LHCN-M2 (cell line): ENCODE measurements at regions not wholly inside any gene's neighbourhood (a gene's known extent, or its start where the extent isn't known, plus 50 kb on each side); places are given as distances from the start of the nearest gene placed in this dataset.

Experiments used
- DNase-seq: peaks from one replicate; pipeline ENCODE4 v3.0.0-alpha.2; 2012; ENCODE audit warnings: low read depth

- DNase-seq, result no peak
These were observed 891.3 kb downstream of the SQOR start for GRCh38 chr15:46525984-46526725.

DNA sequence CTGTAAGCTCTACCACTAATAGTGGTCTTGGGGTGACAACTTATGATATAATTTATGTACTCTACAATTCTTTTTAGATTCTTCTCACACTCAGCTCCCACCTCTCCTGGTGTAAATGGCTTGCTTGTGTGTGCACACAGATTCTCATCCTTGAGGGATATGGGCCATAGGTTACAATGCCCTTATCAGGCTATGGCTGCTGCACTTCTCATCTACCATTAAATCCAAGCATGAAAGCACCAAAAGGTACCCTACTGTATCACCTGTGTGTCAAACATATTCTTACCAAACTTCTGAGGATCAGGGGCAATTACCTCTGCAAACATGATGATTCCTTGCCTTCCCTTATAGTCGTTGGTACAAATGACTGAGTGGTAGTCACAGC, 891.9 kb downstream of the SQOR start:
- DNase-seq, result no peak

DNA sequence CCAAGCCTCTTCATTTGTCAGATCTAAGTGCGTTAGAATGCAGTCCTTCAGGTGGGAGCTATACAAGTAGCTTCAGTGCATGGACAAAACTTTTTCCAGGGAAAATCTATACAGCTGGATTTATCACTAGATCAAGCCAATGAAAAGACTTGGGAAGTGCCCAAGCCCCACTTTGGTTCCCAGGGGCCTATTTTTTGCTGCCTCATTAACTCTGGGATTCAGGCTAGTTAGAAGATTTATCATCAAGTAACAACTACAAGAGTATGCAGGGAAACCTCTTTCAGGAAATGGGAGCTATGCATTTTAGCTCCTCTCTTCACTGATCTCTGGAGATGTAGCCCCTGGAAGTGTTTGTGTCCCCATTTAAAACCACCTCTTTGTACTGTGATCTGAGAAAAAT, 908.8 kb downstream of the SQOR start:
- DNase-seq, result no peak

GRCh38 chr15:46548989-46549388, 914.2 kb downstream of the SQOR start:
- DNase-seq, result no peak

- no peak for DNase-seq
These were observed 917.5 kb downstream of the SQOR start for GRCh38 chr15:46552316-46552715.

DNA sequence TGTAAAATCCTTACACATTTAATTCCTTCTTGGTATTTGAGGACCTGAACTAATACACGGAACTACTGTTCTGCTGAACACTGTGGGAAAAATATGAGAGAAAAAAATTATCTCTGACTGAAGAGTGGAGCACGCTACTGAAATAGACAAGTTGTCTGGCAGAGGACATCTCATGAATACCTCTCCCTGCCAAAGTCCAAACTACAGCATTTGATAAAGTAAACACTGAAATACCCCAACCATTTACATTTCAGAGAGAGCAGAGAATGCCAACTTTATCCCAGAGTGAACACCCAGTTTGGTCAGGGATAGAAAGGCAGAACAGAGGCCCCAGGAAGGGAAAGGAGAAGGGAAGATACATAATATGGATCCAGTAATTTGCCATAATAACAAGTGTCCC, 920.7 kb downstream of the SQOR start:
- DNase-seq, result no peak

DNA sequence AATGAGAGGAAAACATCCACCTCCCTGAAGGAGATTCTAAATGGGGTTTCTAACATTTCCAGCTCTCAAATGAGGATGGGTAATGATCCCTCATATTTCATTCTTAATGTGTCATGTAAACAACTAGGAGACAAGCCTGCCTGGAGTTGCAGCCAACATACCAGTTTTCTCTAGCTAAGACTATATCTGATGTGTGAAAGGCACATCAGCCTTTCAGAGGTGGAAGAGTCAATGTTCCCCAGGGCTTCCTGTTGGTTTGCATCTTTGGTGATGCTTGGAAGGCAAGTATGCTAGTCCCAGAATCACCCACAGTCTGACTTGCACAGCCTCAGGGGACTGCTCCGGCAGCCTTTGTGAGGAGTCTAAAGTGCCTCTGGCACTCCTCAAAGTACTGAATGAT, 921.2 kb downstream of the SQOR start:
- DNase-seq, result no peak

DNA sequence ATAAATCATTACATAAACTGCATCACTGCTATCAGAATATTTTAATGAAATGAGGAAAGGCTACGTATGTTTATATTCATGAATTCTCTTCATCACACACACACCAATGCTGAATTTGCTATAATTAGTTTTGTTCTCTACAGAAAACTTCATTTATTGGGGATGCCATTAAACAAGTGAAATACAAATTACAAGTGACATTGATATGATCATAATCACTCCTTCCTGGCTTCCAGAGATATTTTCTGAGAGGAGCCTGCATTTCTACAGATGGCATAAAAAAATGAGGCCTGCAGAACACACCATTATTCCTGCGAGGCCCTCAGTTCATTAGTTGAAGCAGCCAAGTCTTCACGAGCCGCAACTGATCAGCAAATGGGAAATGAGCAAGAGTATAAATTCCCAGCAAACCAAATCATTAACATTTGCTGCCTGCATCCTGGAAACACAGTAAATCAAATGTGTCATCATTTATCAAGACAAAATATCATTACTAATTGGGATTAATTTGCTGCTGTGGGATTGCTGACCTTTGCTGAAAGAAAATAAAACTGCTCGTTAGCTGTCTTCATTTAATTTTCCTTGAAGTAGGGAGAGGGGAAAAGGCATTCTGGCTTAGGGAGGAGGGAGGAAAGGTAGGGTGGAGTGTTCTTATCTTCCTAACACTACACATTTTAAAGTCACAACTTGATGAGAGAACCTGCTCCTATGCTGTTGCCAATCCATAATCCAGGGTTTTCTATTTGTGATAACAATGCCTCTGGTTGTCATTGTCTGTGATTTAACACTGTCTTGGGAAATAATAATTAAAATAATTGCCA, 921.9 kb downstream of the SQOR start:
- DNase-seq, result no peak

- DNase-seq, result no peak
These were observed 933.1 kb downstream of the SQOR start for GRCh38 chr15:46567968-46568367.

- no peak for DNase-seq
These were observed 935.0 kb downstream of the SQOR start for GRCh38 chr15:46569781-46570180.

DNA sequence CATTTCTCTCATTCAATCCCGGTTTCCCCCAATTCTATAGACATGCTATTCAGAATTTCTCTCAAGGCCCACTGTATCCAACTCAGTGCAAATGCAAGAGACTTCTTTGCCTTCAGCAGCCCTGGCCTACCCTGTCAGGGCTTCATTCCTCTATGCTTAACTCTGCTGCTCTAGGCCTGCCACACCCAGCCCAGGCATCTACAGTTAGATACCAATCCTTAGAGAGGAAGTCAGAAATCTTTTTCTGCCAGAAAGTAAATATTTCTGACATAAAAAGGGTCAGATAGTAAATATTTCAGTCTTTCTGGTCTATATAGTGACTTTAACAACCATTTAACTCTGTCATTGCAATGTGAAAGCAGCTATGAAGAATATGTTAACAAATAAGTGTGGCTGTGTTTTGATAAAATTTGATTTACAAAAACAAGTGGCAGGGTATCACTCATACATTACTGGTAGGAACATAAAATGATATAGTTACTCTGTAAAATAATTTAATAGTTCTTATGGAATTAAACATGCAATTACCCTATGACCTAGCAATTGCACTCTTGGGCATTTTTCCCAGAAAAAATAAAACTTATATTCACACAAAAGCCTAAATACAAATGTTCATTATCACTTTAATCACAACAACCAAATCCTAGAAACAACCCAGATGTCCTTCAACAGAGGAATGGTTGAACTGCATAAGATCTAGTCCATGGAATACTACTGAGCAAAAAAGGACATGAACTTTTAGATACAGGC, 942.0 kb downstream of the SQOR start:
- no peak for DNase-seq

GRCh38 chr15:46577767-46578166, 942.9 kb downstream of the SQOR start:
- no peak for DNase-seq

- DNase-seq, result no peak
These were observed 945.7 kb downstream of the SQOR start for GRCh38 chr15:46580487-46580886.

GRCh38 chr15:46580924-46581323, 946.1 kb downstream of the SQOR start:
- no peak for DNase-seq

GRCh38 chr15:46589088-46589487, 954.3 kb downstream of the SQOR start:
- DNase-seq, result no peak

DNA sequence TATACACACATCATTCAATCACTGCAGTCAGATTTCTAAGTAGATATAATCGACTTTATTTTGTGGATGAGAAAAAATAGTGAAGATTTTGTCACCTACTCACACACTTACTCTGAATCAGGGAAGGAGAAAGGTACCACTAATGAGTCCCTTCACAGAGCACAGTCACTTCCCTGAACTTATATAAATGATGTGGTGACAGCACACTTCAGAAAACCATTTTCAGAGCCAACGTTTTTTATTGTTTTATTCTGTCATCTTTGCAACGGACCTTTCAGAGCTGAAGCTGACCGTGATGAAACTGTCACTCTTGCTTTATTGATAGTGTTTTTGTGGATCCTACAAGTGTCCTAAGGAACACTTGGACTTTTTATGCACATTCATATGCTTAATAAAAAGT, 956.6 kb downstream of the SQOR start:
- no peak for DNase-seq

DNA sequence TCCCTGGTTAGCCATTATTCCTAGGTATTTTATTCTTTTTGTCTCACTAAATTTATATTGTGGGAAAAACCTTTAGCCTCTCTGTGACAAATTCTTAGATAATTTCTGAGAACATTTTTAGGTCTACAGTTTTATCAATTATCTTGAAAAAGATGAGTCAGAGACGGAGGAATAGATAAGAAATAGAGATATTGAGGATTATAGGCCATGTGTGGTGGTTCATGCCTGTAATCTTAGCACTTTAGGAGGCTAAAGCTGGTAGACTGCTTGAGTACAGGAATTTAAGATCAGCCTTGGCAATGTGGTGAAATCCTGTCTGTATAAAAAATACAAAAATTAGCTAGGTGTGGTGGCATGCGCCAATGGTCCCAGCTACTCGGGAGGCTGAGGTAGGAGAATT, 960.2 kb downstream of the SQOR start:
- DNase-seq, result no peak

- no peak for DNase-seq
These were observed 972.2 kb downstream of the SQOR start for GRCh38 chr15:46607077-46607476.

DNA sequence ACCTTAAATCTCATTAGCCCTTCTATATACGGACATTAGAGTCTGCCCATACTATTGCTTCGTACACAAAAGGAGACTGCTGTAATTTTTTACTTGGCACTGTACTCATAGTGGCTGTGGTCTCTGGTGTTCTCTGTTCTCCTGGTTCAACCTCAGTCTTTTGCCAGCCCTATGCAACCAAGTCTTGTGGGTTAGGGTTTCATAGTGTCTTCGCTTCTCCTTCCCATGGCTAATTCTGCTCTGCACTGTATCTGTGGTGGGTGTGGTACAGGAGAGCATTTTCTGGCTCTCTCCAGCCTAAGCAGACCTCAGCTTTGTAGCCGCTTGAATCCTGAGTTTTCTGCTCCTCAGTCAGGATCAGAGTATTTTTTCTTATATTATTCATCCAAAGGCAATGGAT, 981.2 kb downstream of the SQOR start:
- DNase-seq, result no peak

DNA sequence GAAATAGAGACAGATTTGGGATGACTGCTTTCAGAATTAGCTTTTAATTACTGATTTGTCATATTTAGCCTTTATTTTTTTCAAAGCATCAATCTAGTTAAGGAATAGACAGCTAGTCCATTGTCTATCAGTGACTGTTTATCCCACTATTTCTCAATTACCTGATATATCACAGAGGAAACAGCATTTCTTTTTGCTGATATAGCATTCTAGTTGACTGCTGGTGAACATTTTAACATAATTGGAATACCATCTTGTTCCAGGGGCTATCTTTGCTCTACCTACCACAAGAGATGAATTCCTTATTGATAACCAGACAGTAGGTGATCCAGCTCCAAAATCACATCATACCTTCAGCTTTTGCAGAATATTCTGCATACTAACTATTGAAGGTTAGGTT, 982.7 kb downstream of the SQOR start:
- no peak for DNase-seq

GRCh38 chr15:46618984-46619383, 984.2 kb downstream of the SQOR start:
- no peak for DNase-seq

DNA sequence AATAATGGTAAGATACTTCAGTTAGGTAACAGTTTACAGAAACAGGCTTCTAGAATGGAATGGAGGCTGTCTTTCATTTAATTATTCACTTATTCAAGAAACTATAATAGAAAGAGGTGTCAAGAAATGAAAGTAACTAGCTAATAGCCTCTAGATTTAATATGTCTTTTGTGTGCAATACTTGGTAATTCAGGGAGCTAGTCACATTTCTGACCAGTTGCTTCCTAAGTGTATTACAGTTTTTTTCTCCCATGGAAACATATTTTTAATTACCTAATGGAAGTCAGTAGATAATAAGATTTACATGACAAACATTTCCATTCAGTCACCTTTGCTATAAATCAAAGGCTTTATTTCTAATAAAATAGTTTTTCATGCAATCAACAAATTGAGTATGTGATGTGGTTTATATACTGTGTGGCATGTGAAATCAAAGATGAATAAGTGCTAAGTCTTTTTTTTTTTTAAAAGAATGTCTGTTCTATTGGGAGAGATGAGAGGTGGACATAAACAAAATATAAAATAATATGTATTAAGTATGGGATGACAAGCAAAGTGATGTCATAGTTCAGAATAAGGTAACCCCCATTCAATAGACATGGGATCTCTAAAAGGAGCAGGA, 985.7 kb downstream of the SQOR start:
- no peak for DNase-seq
